DOHH2 (cell line): ENCODE measurements at regions not wholly inside any gene's neighbourhood (a gene's known extent, or its start where the extent isn't known, plus 50 kb on each side); places are given as distances from the start of the nearest gene placed in this dataset.

Experiments
- H3F3A ChIP-seq: fragments of 200-600 bp; sonication (generic), shearing (Covaris generic); 2 replicates; pipeline ENCODE4 v1.6.0; 2016; ENCODE audit warnings: antibody characterized with exemption, mild to moderate bottlenecking; ENCODE audit not compliant: control insufficient read depth, insufficient read depth
- H3K27ac ChIP-seq: fragments of 200-600 bp; sonication (generic); 2 replicates; pipeline ENCODE4 v1.5.1; 2014; ENCODE audit warnings: low read depth, mild to moderate bottlenecking, low read length, moderate library complexity
- H3K27me3 ChIP-seq: fragments of 200-600 bp; sonication (generic); 2 replicates; pipeline ENCODE4 v1.6.1; 2014; ENCODE audit warnings: mild to moderate bottlenecking, low read length, mixed read lengths; ENCODE audit not compliant: control insufficient read depth
- H3K36me3 ChIP-seq: fragments of 200-600 bp; sonication (generic); 2 replicates; pipeline ENCODE4 v1.6.1; 2014; ENCODE audit warnings: mild to moderate bottlenecking, low read length, moderate library complexity, mixed read lengths; ENCODE audit not compliant: control insufficient read depth
- H3K4me1 ChIP-seq: fragments of 200-600 bp; sonication (generic); 2 replicates; pipeline ENCODE4 v1.6.1; 2014; ENCODE audit warnings: mild to moderate bottlenecking, low read length, mixed read lengths; ENCODE audit not compliant: control insufficient read depth
- H3K4me2 ChIP-seq: fragments of 200-600 bp; sonication (generic); 2 replicates; pipeline ENCODE4 v1.6.0; 2014; ENCODE audit warnings: mild to moderate bottlenecking, low read length, moderate library complexity
- H3K4me3 ChIP-seq: fragments of 200-600 bp; sonication (generic); 2 replicates; pipeline ENCODE4 v1.5.1; 2014; ENCODE audit warnings: mild to moderate bottlenecking, low read length, mixed read lengths
- H3K79me2 ChIP-seq: fragments of 200-600 bp; sonication (generic); 2 replicates; pipeline ENCODE4 v1.6.1; 2014; ENCODE audit warnings: mild to moderate bottlenecking, low read length, mixed read lengths; ENCODE audit not compliant: control insufficient read depth
- H3K9me2 ChIP-seq: fragments of 200-600 bp; sonication (generic); replicated peaks from 2 replicates; pipeline ENCODE4 v1.6.1; 2014; ENCODE audit warnings: mild to moderate bottlenecking, low read length, mixed read lengths; ENCODE audit not compliant: control insufficient read depth
- H3K9me3 ChIP-seq: fragments of 200-600 bp; sonication (generic); 2 replicates; pipeline ENCODE4 v1.6.1; 2014; ENCODE audit warnings: antibody characterized with exemption, low read length, mixed read lengths; ENCODE audit not compliant: control insufficient read depth, insufficient read depth
- H4K20me1 ChIP-seq: fragments of 200-600 bp; sonication (generic); 2 replicates; pipeline ENCODE4 v1.6.0; 2014; ENCODE audit warnings: low read depth, mild to moderate bottlenecking, antibody characterized with exemption, low read length, moderate library complexity; ENCODE audit not compliant: control insufficient read depth, insufficient read depth
- EZH2phosphoT487 ChIP-seq: fragments of 200-600 bp; sonication (generic); IDR thresholded peaks from 2 replicates; pipeline ENCODE4 v1.6.1; 2017; ENCODE audit warnings: borderline replicate concordance, mild to moderate bottlenecking, antibody characterized with exemption, low read length, moderate library complexity, mixed read lengths
- TF ChIP-seq, protein P1 (sequence below): fragments of 200-600 bp; sonication (generic); IDR thresholded peaks from one replicate; pipeline ENCODE4 v1.5.1; 2014; ENCODE audit warnings: antibody characterized with exemption, mild to moderate bottlenecking, low read depth, low read length; ENCODE audit not compliant: poor library complexity, severe bottlenecking

DNA sequence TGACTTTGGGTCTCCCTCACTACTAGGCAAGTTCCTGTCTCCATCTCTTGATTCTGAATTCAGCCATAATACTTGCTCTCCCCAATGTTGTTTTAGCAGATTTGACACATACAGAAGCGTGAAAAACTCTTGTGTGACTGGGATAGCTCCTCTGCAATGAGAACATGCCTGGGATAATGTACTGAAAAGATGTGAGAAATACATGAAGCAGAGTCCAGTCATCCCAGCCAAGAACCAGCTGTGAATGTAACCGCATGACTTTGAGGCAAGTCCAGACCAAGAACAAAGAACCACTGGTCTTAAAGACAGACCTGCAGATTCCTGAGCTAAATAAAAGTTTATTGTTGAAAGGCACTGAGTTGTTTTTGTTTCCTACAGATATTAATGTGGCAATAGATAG lies 135.0 kb downstream of the NMUR2 start:
- TF ChIP-seq, protein P1, sequence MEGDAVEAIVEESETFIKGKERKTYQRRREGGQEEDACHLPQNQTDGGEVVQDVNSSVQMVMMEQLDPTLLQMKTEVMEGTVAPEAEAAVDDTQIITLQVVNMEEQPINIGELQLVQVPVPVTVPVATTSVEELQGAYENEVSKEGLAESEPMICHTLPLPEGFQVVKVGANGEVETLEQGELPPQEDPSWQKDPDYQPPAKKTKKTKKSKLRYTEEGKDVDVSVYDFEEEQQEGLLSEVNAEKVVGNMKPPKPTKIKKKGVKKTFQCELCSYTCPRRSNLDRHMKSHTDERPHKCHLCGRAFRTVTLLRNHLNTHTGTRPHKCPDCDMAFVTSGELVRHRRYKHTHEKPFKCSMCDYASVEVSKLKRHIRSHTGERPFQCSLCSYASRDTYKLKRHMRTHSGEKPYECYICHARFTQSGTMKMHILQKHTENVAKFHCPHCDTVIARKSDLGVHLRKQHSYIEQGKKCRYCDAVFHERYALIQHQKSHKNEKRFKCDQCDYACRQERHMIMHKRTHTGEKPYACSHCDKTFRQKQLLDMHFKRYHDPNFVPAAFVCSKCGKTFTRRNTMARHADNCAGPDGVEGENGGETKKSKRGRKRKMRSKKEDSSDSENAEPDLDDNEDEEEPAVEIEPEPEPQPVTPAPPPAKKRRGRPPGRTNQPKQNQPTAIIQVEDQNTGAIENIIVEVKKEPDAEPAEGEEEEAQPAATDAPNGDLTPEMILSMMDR: no peak
- no peak for TF ChIP-seq EZH2phosphoT487

DNA sequence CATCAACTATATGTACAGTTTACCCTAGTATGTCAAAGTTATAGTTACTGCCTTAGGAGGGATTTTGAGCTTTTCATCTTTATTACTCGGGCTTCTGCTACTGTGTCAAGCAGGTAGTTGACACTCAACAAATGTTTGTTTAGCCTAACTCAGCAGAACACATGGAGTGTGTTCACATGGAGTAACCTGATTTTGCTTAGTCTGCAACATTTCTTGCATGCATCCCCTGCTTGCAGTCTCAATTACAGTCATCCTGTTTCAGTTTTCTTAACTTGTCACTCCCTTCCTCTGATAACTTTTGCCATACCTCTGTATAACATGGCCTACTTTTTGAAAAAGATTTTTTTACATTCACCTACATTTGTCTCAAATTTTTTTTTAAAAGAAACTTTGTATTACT lies 135.5 kb downstream of the NMUR2 start:
- Histone ChIP-seq H3K4me2 (no peak overlapping the region), H3K9me2 (no peaks in the 10 kb centered on the region), H3K27ac (no peak overlapping the region), H4K20me1 (no peaks in the 10 kb centered on the region), H3K4me1 (no peaks in the 10 kb centered on the region), H3F3A (no peaks in the 10 kb centered on the region), H3K27me3 (no peaks in the 10 kb centered on the region), H3K36me3 (no peaks in the 10 kb centered on the region), H3K79me2 (no peaks in the 10 kb centered on the region), H3K4me3 (no peak overlapping the region), H3K9me3 (no peaks in the 10 kb centered on the region)
- TF ChIP-seq, protein P1: no peak
- no peak for TF ChIP-seq EZH2phosphoT487

More for the DNA sequence above, 135.0 kb downstream of the NMUR2 start:
- no peaks in the 10 kb centered on the region for H3F3A ChIP-seq
- no peak overlapping the region for H3K27ac ChIP-seq
- no peak overlapping the region for H3K4me2 ChIP-seq
- H3K9me2 ChIP-seq: no peaks in the 10 kb centered on the region
- H3K27me3 ChIP-seq: no peaks in the 10 kb centered on the region
- H3K79me2 ChIP-seq: no peaks in the 10 kb centered on the region
- H3K9me3 ChIP-seq: no peaks in the 10 kb centered on the region
- H3K4me1 ChIP-seq: no peaks in the 10 kb centered on the region
- H4K20me1 ChIP-seq: no peaks in the 10 kb centered on the region
- no peaks in the 10 kb centered on the region for H3K36me3 ChIP-seq
- no peak overlapping the region for H3K4me3 ChIP-seq

DNA sequence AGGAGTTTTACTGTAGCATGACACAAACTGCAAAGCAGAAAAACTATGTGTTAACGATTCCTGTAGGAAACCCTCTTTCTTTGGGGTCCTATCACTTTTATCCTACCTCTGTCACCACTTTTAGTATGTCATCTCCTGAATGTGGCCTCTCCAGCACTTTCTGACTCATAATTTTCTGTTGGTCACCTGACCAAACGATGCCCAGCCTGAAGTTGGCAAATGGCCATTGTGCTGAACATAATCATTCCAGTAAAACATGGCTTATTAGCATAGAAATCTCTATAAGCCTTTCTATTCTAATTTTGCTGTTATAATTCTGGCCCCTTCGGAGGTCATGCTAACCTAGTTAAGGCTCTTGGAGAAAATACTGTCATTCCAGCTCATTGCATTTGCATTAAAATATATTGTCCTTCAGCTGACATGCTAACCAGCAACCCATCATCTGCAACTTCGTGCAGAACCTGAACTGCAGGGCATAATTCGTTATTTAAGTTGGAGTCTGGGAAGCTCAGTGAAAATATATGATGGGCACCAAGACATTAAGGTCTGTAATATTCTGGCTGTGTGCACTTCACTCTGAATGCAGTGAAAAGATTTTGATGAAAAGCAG lies 140.3 kb downstream of the NMUR2 start:
- no peak overlapping the region for H3K4me2 ChIP-seq
- no peak overlapping the region for H3K4me3 ChIP-seq
- no peaks in the 10 kb centered on the region for H3K79me2 ChIP-seq
- no peak overlapping the region for H3K27ac ChIP-seq
- no peaks in the 10 kb centered on the region for H3K36me3 ChIP-seq
- no peaks in the 10 kb centered on the region for H3F3A ChIP-seq
- TF ChIP-seq, protein P1: no peak
- no peak for TF ChIP-seq EZH2phosphoT487
- no peaks in the 10 kb centered on the region for H3K27me3 ChIP-seq
- no peaks in the 10 kb centered on the region for H3K4me1 ChIP-seq
- H3K9me2 ChIP-seq: no peaks in the 10 kb centered on the region
- no peaks in the 10 kb centered on the region for H3K9me3 ChIP-seq
- H4K20me1 ChIP-seq: no peaks in the 10 kb centered on the region
